Smooth muscle cell (in vitro differentiated cells): ENCODE measurements at regions not wholly inside any gene's neighbourhood (a gene's known extent, or its start where the extent isn't known, plus 50 kb on each side); places are given as distances from the start of the nearest gene placed in this dataset.
"Not testable (repeated sequence)": the region's sequence is repeated elsewhere in the genome, so short reads cannot be mapped to it uniquely, and the experiment has no call there.

Source experiments
- DNase-seq: peaks from one replicate; lab custom pipeline; 2025; ENCODE audit not compliant: unreplicated experiment; lab: John Stamatoyannopoulos, UW
- H2AFZ ChIP-seq: fragments of 200-600 bp; sonication (generic); 2 replicates; pipeline ENCODE4 v1.6.0; 2016; ENCODE audit warnings: antibody characterized with exemption, low read depth, mild to moderate bottlenecking
- H3F3A ChIP-seq: fragments of 200-600 bp; sonication (generic); 2 replicates; pipeline ENCODE4 v1.6.0; 2017; ENCODE audit warnings: antibody characterized with exemption, low read depth
- H3K27ac ChIP-seq: fragments of 200-600 bp; sonication (generic); 2 replicates; pipeline ENCODE4 v1.5.1; 2016; ENCODE audit warnings: low read depth, mild to moderate bottlenecking
- H3K27me3 ChIP-seq: fragments of 200-600 bp; sonication (generic); 2 replicates; pipeline ENCODE4 v1.6.1; 2016; ENCODE audit warnings: low read depth, mild to moderate bottlenecking
- H3K36me3 ChIP-seq: fragments of 200-600 bp; sonication (generic); 2 replicates; pipeline ENCODE4 v1.5.1; 2016; ENCODE audit warnings: low read depth
- H3K4me1 ChIP-seq: fragments of 200-600 bp; sonication (generic); 2 replicates; pipeline ENCODE4 v1.5.1; 2016; ENCODE audit warnings: low read depth
- H3K4me2 ChIP-seq: fragments of 200-600 bp; sonication (generic); 2 replicates; pipeline ENCODE4 v1.6.0; 2016; ENCODE audit warnings: mild to moderate bottlenecking
- H3K4me3 ChIP-seq: fragments of 200-600 bp; sonication (generic); 2 replicates; pipeline ENCODE4 v1.5.1; 2016; ENCODE audit warnings: mild to moderate bottlenecking
- H3K79me2 ChIP-seq: fragments of 200-600 bp; sonication (generic); 2 replicates; pipeline ENCODE4 v1.6.0; 2016; ENCODE audit warnings: low read depth, mild to moderate bottlenecking
- H3K9ac ChIP-seq: fragments of 200-600 bp; sonication (generic); 2 replicates; pipeline ENCODE4 v1.6.0; 2016; ENCODE audit warnings: low read depth
- H3K9me3 ChIP-seq: fragments of 200-600 bp; sonication (generic); replicated peaks from 2 replicates; pipeline ENCODE4 v1.5.1; 2016; ENCODE audit warnings: low read depth
- H4K20me1 ChIP-seq: fragments of 200-600 bp; sonication (generic); 2 replicates; pipeline ENCODE4 v1.6.0; 2016; ENCODE audit warnings: low read depth
- WGBS: methylation state at CpG from one replicate; pipeline ENCODE4 v1.1.7; 2016; ENCODE audit warnings: low lambda C conversion rate; 5-methylcytosine and 5-hydroxymethylcytosine counted together
- TF ChIP-seq, protein P1 (sequence below): fragments of 200-600 bp; sonication (generic); IDR thresholded peaks from 2 replicates; pipeline ENCODE4 v1.5.1; 2017; ENCODE audit warnings: borderline replicate concordance, mild to moderate bottlenecking, antibody characterized with exemption; ENCODE audit not compliant: insufficient read depth, poor library complexity, severe bottlenecking

DNA sequence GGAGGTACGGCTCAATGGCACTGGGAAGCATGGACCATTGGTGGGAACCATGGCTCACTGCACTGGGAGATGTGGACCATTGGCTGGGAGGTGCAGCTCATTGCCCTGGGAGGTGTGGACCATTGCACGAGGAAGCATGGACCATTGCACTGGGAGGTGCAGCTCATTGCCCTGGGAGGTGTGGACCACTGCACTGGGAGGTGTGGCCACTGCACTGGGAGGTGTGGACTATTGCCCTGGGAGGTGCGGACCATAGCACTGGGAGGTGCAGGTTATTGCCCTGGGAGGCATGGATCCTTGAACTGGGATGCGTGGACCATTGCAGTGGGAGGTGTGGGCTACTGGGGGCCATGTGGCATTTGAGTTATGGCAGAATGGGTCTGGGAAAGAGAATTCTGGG, 195.4 kb upstream of the PLGLB1 start:
- not testable (repeated sequence) for H3K4me2 ChIP-seq, H3K4me3 ChIP-seq, H2AFZ ChIP-seq, H3K27me3 ChIP-seq, H3K36me3 ChIP-seq, H4K20me1 ChIP-seq, H3K9ac ChIP-seq, DNase-seq, H3K27ac ChIP-seq, H3K79me2 ChIP-seq, H3K9me3 ChIP-seq, H3K4me1 ChIP-seq, H3F3A ChIP-seq
- WGBS: 95% methylated on average over 2 of the region's 4 CpGs

DNA sequence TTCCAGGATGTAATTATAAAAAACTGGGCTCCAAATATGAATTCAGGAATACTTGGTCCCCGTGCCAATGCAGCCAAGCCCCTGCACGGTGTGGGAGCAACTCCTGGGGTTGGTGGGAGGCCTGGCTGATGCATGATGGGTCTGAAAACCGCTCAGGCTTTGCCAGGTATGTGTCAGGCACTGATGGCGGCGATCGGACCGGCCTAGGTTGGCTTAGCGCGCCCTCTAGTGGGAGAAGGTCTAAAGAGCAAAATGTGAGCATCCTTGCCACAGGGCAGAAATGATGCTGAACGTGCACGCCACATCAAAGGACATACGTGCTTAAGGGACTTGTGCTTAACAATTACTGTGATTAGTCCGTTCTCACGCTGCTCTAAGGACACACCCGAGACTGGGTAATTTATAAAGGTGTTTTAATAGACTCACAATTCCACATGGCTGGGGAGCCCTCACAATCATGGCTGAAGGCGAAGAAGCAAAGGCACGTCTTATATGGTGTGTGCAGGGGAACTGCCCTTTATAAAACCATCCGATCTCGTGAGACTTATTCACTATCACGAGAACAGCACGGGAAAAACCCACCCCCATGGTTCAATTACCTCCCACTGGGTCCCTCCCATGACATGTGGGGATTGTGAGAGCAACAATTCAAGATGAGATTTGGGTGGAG, 196.2 kb upstream of the PLGLB1 start:
- H3K4me2 ChIP-seq, H3K4me3 ChIP-seq, H3K27ac ChIP-seq, H3K79me2 ChIP-seq, H2AFZ ChIP-seq, H3K9me3 ChIP-seq, H3F3A ChIP-seq, H3K36me3 ChIP-seq, H3K4me1 ChIP-seq, DNase-seq, H4K20me1 ChIP-seq, H3K27me3 ChIP-seq, H3K9ac ChIP-seq: not testable (repeated sequence)
- WGBS: 25% methylated on average over 10 of the region's 21 CpGs

DNA sequence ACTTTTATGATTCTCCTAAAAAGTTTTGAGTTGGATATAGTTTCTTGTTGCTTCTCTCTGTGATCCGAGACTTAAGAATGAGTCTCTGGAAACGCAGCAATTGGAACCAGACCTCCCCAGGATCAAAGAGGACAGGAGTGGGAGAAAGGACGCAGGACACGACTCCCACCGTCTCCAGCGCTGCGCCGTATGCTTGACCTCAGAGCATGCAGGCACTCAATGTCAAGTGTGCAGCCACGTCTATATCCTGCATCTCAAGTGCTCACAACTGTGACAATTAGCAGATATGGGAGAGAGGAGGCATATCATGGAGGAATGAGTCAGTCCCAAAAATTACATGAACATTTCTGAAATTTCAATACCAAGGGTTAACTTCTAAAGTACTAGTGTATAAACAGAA, 199.0 kb upstream of the PLGLB1 start:
- H3K27ac ChIP-seq, H2AFZ ChIP-seq, H3K79me2 ChIP-seq, H3K4me1 ChIP-seq, H3K4me3 ChIP-seq, H3K4me2 ChIP-seq, H3K9ac ChIP-seq, H3K36me3 ChIP-seq, H4K20me1 ChIP-seq, H3K9me3 ChIP-seq, DNase-seq, H3F3A ChIP-seq, H3K27me3 ChIP-seq: not testable (repeated sequence)
- WGBS: 87% methylated on average over 9 of the region's 9 CpGs

GRCh38 chr2:87222131-87222530, 200.5 kb upstream of the PLGLB1 start:
- 80% methylated on average over 7 of the region's 7 CpGs for WGBS
- not testable (repeated sequence) for H3K36me3 ChIP-seq, H3K4me2 ChIP-seq, H3F3A ChIP-seq, H4K20me1 ChIP-seq, H2AFZ ChIP-seq, H3K4me1 ChIP-seq, H3K9ac ChIP-seq, H3K27ac ChIP-seq, DNase-seq, H3K4me3 ChIP-seq, H3K27me3 ChIP-seq, H3K79me2 ChIP-seq, H3K9me3 ChIP-seq

GRCh38 chr2:87223873-87224272, 202.2 kb upstream of the PLGLB1 start:
- 53% methylated on average over 2 of the region's 3 CpGs for WGBS
- not testable (repeated sequence) for H3K4me2 ChIP-seq, H3K9me3 ChIP-seq

GRCh38 chr2:87229091-87229689, 207.5 kb upstream of the PLGLB1 start:
- DNase-seq: not testable (repeated sequence)
- WGBS: 4% methylated on average over 2 of the region's 4 CpGs

More at GRCh38 chr2:87223873-87224272, 202.2 kb upstream of the PLGLB1 start:
- DNase-seq, H4K20me1 ChIP-seq, H2AFZ ChIP-seq, H3K4me1 ChIP-seq, H3K27ac ChIP-seq, H3K27me3 ChIP-seq, H3K79me2 ChIP-seq, H3K4me3 ChIP-seq, H3F3A ChIP-seq, H3K36me3 ChIP-seq, H3K9ac ChIP-seq: not testable (repeated sequence)

GRCh38 chr2:87229964-87230363, 208.3 kb upstream of the PLGLB1 start:
- H3K9ac ChIP-seq, H3F3A ChIP-seq, H2AFZ ChIP-seq, H4K20me1 ChIP-seq, H3K36me3 ChIP-seq, H3K4me3 ChIP-seq, DNase-seq, H3K79me2 ChIP-seq, H3K27me3 ChIP-seq, H3K4me2 ChIP-seq, H3K4me1 ChIP-seq, H3K27ac ChIP-seq, H3K9me3 ChIP-seq: not testable (repeated sequence)
- 100% methylated on average over 2 of the region's 4 CpGs for WGBS

More at GRCh38 chr2:87229091-87229689, 207.5 kb upstream of the PLGLB1 start:
- H3K79me2 ChIP-seq, H3F3A ChIP-seq, H3K4me1 ChIP-seq, H3K27me3 ChIP-seq, H3K4me3 ChIP-seq, H3K9me3 ChIP-seq, H4K20me1 ChIP-seq, H3K9ac ChIP-seq, H3K36me3 ChIP-seq, H2AFZ ChIP-seq, H3K4me2 ChIP-seq, H3K27ac ChIP-seq: not testable (repeated sequence)
- TF ChIP-seq, protein P1, sequence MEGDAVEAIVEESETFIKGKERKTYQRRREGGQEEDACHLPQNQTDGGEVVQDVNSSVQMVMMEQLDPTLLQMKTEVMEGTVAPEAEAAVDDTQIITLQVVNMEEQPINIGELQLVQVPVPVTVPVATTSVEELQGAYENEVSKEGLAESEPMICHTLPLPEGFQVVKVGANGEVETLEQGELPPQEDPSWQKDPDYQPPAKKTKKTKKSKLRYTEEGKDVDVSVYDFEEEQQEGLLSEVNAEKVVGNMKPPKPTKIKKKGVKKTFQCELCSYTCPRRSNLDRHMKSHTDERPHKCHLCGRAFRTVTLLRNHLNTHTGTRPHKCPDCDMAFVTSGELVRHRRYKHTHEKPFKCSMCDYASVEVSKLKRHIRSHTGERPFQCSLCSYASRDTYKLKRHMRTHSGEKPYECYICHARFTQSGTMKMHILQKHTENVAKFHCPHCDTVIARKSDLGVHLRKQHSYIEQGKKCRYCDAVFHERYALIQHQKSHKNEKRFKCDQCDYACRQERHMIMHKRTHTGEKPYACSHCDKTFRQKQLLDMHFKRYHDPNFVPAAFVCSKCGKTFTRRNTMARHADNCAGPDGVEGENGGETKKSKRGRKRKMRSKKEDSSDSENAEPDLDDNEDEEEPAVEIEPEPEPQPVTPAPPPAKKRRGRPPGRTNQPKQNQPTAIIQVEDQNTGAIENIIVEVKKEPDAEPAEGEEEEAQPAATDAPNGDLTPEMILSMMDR: peak; percentile 39
